ENCODE measurements at regions not wholly inside any gene's neighbourhood (a gene's known extent, or its start where the extent isn't known, plus 50 kb on each side); places are given as distances from the start of the nearest gene placed in this dataset.

DNA sequence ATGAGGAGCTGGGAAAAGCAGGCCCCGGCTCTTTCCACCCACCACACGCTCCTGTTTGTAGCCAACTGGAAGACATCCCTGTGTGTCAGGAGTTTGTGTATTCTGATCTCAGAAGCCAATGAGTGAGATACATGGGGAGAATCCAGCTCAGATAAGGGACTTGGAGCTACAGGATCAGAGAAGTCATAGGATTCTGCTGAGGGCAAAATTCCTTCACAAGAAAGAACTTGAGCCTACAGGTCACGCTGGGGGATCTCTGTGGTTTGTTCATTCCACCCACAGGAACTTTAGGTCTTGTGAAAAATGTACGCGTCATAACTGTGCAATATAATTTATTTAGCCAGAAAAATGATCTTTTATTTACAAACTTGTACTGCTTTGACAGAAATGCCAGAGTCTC is 80.1 kb upstream of the SMIM21 start:
- no peaks in the 10 kb centered on the region for H4K20me1 ChIP-seq (ENCODE audit: insufficient read depth)
- ChIA-PET CTCF (no interaction called here), POLR2A (ENCODE audit: unreplicated experiment) (no interaction called here)
- peaks cover 3% of the 10 kb centered on the region; the same call in 1 of the 2 replicates for H3K9me3 ChIP-seq (ENCODE audit: insufficient read depth, low read depth)
- DNase-seq, result no peak
- no peaks in the 10 kb centered on the region for H3K4me1 ChIP-seq (replicated peaks; ENCODE audit: insufficient read depth)
- H3K79me2 ChIP-seq (ENCODE audit: low read depth), result no peaks in the 10 kb centered on the region
- TF ChIP-seq, protein P1, sequence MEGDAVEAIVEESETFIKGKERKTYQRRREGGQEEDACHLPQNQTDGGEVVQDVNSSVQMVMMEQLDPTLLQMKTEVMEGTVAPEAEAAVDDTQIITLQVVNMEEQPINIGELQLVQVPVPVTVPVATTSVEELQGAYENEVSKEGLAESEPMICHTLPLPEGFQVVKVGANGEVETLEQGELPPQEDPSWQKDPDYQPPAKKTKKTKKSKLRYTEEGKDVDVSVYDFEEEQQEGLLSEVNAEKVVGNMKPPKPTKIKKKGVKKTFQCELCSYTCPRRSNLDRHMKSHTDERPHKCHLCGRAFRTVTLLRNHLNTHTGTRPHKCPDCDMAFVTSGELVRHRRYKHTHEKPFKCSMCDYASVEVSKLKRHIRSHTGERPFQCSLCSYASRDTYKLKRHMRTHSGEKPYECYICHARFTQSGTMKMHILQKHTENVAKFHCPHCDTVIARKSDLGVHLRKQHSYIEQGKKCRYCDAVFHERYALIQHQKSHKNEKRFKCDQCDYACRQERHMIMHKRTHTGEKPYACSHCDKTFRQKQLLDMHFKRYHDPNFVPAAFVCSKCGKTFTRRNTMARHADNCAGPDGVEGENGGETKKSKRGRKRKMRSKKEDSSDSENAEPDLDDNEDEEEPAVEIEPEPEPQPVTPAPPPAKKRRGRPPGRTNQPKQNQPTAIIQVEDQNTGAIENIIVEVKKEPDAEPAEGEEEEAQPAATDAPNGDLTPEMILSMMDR (conservative IDR thresholded peaks at IDR 0.05), result no peak
- TF ChIP-seq EZH2 (IDR thresholded peaks at IDR 0.05; ENCODE audit: low read depth), result no peak
- no peaks in the 10 kb centered on the region for H3K9me2 ChIP-seq (ENCODE audit: insufficient read depth)
- no peaks in the 10 kb centered on the region for H3K36me3 ChIP-seq (ENCODE audit: low read depth)
- no peak overlapping the region for H3K27ac ChIP-seq
- H2AFZ ChIP-seq, result no peak overlapping the region
- H3K4me2 ChIP-seq, result no peak overlapping the region
- BruUV-seq (replicated peaks), result no TSS peak
- no peaks in the 10 kb centered on the region for H3F3A ChIP-seq (ENCODE audit: insufficient read depth, low read depth)
- no peak overlapping the region for H3K4me3 ChIP-seq
- peaks cover 75% of the 10 kb centered on the region for H3K27me3 ChIP-seq (ENCODE audit: insufficient read depth, low read depth)
- intact Hi-C loops (cut with micrococcal nuclease; ENCODE audit: unreplicated experiment), result no loop called here

DNA sequence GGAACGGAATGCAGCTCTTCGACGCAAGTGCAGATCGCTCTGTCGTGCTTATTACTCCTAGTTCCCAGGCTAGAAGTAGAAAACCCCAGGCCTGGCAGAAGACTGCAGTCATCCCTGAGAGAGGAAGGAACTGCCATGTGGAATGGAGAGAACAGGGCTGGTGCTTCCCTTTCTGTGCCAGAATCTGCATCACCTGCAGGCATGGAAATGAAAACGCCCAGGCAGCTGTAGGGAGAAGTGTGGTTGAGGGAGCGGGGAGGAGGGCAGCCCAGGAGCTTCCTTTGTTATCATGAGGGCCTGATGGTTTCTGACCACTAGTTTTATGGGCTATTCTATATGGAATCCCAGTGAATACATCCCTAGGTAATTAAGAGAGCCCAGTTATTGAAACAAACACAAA is 79.4 kb upstream of the SMIM21 start:
- Histone ChIP-seq H3K27me3 (ENCODE audit: insufficient read depth, low read depth) (peaks cover 70% of the 10 kb centered on the region), H3K27ac (no peak overlapping the region), H4K20me1 (ENCODE audit: insufficient read depth) (no peaks in the 10 kb centered on the region), H3K4me1 (replicated peaks; ENCODE audit: insufficient read depth) (no peaks in the 10 kb centered on the region), H3F3A (ENCODE audit: insufficient read depth, low read depth) (no peaks in the 10 kb centered on the region), H3K4me3 (no peak overlapping the region), H3K9me2 (ENCODE audit: insufficient read depth) (no peaks in the 10 kb centered on the region), H2AFZ (no peak overlapping the region), H3K36me3 (ENCODE audit: low read depth) (no peaks in the 10 kb centered on the region), H3K9me3 (ENCODE audit: insufficient read depth, low read depth) (no peaks in the 10 kb centered on the region), H3K4me2 (no peak overlapping the region), H3K79me2 (ENCODE audit: low read depth) (no peaks in the 10 kb centered on the region)
- no peak for DNase-seq
- intact Hi-C loops (cut with micrococcal nuclease; ENCODE audit: unreplicated experiment), result no loop called here
- ChIA-PET CTCF (no interaction called here), POLR2A (ENCODE audit: unreplicated experiment) (no interaction called here)
- TF ChIP-seq, protein P1 (conservative IDR thresholded peaks at IDR 0.05), result no peak
- TF ChIP-seq EZH2 (IDR thresholded peaks at IDR 0.05; ENCODE audit: low read depth), result no peak
- no TSS peak for BruUV-seq (replicated peaks)

DNA sequence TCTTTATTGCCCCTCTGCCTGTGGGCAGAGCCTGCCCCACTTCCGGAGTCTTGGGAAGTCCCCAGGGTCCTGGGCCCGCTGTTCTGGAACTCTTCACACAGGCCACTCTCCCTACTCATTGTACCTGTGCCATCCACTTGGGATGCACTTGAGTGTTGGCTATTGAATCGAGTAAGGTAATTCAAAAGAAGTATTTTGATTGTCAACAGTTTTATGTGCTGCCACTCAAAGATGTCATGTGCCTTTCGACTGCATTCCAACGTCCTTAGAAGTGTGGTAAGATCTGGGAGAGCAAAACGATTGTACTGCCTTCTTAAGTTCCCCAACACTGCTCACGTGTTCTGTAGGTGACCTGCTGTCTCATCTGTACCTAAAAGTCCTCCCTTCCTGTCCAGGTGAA is 77.0 kb upstream of the SMIM21 start:
- ChIA-PET POLR2A (ENCODE audit: unreplicated experiment) (no interaction called here), CTCF (no interaction called here)
- Histone ChIP-seq H3K4me3 (no peak overlapping the region), H3K9me2 (ENCODE audit: insufficient read depth) (no peaks in the 10 kb centered on the region), H2AFZ (no peak overlapping the region), H3F3A (ENCODE audit: insufficient read depth, low read depth) (no peaks in the 10 kb centered on the region), H3K36me3 (ENCODE audit: low read depth) (no peaks in the 10 kb centered on the region), H3K27me3 (ENCODE audit: insufficient read depth, low read depth) (peaks cover 52% of the 10 kb centered on the region), H3K79me2 (ENCODE audit: low read depth) (no peaks in the 10 kb centered on the region), H3K9me3 (ENCODE audit: insufficient read depth, low read depth) (no peaks in the 10 kb centered on the region), H3K4me1 (replicated peaks; ENCODE audit: insufficient read depth) (no peaks in the 10 kb centered on the region), H3K27ac (no peak overlapping the region), H3K4me2 (no peak overlapping the region), H4K20me1 (ENCODE audit: insufficient read depth) (no peaks in the 10 kb centered on the region)
- intact Hi-C loops (cut with micrococcal nuclease; ENCODE audit: unreplicated experiment), result no loop called here
- no TSS peak for BruUV-seq (replicated peaks)
- no peak for DNase-seq
- TF ChIP-seq EZH2 (IDR thresholded peaks at IDR 0.05; ENCODE audit: low read depth), result no peak
- TF ChIP-seq, protein P1 (conservative IDR thresholded peaks at IDR 0.05), result no peak
